ENCODE measurements at regions not wholly inside any gene's neighbourhood (a gene's known extent, or its start where the extent isn't known, plus 50 kb on each side); places are given as distances from the start of the nearest gene placed in this dataset.

GRCh38 chr2:42944779-42945415, 152.5 kb upstream of the HAAO start:
- TF ChIP-seq CTCF (IDR thresholded peaks at IDR 0.05; ENCODE audit: low read depth, low read length): no peak
- TF ChIP-seq MYC (IDR thresholded peaks at IDR 0.05; ENCODE audit: low read depth, low read length): no peak
